ENCODE measurements at regions not wholly inside any gene's neighbourhood (a gene's known extent, or its start where the extent isn't known, plus 50 kb on each side); places are given as distances from the start of the nearest gene placed in this dataset.

DNA sequence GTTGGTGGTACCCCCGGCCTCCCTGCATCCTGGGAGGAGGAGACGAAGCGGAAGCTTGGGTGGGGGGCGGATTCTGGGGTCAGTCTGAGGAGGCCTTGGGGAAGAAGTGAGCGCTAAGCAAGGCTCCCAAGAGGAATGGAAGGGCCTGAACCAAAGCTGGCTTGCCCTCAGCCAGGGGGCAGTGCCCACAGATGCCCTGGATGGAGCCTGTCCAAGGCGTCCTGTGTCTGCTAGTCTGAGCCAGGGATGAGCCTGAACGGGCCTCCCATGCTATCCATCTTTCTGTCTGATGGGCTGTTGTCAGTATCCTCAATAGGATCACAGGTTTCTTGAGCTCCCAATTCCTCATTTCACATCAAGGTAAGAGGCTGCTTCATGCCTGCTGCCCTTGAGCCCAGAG is 122.3 kb upstream of the LHX1 start:
- Histone ChIP-seq H3K27me3 (peaks cover 30% of the 10 kb centered on the region), H3K4me3 (no peak overlapping the region), H3K36me3 (no peaks in the 10 kb centered on the region), H3K9me3 (no peaks in the 10 kb centered on the region)
- no peak for DNase-seq

DNA sequence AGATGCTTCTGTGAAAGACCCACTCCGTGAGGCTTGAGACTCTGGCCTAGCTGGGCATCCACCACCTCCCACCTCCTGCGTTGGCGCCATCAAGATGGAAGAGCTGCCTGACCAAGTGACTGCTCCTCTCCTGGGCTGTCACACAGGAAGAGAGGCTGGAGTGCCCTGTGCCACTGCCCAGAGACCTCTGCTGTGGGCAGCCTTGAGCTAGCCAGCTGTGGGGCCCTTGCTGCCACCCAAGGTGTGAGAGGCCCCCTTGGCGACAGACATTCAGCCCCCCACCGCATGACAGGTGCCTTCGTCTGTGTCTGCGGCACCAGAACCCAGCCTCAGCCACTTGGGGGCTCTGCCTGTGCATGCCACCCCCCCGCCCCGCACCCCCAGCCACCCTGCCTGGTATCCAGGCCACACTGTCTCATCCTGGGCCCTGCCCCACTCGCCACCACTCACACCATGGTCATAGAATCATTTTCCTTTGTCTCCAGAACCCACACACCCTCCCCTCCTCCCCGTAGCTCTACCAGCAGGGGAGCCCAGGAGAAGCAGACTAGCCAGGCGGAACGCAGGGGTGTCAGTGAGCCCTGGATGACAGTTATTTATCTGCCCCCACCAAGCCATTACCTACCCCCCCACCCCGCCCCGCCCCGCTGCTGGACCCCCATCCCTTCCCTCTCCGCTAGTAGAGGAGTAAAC is 120.9 kb upstream of the LHX1 start:
- no peaks in the 10 kb centered on the region for H3K9me3 ChIP-seq
- H3K4me3 ChIP-seq: no peak overlapping the region
- H3K27me3 ChIP-seq: peaks cover 32% of the 10 kb centered on the region
- no peak for DNase-seq
- no peaks in the 10 kb centered on the region for H3K36me3 ChIP-seq

DNA sequence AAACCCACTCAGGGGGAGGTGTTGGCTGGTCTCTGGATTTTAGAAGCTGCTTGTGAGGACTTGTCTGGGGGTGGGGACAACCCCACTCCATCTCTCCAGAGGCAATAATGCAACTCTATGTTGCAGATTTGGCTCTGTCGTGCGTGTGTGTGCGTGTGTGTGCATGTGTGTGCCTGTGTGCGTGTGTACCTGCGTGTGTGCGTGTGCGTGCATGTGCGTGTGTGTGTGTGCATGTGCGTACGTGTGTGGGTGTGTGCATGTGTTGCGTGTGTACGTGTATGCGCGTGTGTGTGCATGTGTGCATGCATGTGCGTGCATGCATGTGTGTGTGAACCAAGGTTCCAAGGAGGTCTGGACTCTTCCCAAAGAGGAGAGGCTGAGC is 120.4 kb upstream of the LHX1 start:
- H3K9me3 ChIP-seq: no peaks in the 10 kb centered on the region
- no peak overlapping the region for H3K4me3 ChIP-seq
- no peaks in the 10 kb centered on the region for H3K36me3 ChIP-seq
- peaks cover 30% of the 10 kb centered on the region for H3K27me3 ChIP-seq
- DNase-seq: no peak

DNA sequence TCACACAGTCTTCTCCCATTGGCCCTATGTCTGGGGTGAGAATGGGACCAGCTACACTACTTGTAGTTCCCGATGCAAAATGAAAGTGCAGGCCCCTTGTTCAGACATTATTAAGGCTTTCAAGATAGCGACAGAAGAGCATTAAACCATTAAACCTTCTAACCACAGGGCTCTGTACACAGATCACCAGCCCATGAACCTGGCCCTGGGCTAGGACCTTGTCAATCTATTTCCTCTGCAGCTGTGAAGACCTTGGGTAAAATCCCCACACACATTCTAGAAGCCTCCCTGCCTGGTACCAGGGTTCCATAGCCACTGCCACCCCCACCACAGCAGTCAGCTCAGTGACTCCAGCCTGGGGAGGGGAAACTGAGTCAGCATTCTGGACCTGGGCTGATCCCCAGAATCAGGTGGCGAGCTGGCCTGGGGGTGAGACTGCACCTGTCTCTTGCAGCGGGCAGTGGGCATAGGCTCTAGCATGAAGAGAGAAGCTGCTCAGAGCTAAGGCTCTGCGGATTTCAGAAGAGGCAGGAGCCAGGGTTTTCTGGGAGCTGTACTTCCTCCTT is 119.7 kb upstream of the LHX1 start:
- Histone ChIP-seq H3K9me3 (no peaks in the 10 kb centered on the region), H3K27me3 (peaks cover 24% of the 10 kb centered on the region), H3K4me3 (no peak overlapping the region), H3K36me3 (no peaks in the 10 kb centered on the region)
- no peak for DNase-seq

DNA sequence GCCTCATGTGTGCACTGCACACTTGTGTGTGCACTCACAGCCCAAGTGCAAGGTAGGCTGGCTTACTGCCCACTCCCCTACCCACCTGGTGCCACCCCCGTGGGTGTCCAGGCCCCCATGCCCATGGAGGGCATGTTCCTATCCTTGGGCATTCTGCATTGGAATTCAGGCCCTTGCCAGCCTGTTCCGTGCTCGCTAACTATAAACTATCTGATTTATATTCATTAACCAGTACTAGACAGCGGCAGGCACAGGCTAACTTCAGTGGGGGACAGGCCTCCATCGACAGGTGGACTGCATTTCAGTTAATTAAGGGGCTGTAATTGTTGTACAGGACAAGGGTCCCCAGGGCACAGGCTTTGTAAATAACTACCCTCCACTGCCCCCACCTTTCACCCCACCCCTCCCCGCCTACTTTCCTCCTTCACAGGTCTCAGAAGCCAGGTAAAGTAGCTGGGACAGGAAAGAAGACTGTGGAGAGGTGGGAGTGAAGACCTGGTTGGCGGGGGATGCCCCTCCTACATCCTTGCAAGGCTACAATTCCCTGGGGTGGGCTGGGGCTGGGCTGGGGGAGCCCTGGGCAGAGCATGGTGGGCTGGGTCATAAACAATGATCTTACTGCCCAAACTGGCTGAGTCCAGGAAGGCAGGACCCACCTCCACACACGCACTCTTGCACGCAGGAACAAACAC is 119.0 kb upstream of the LHX1 start:
- Histone ChIP-seq H3K36me3 (no peaks in the 10 kb centered on the region), H3K27me3 (peaks cover 22% of the 10 kb centered on the region), H3K4me3 (no peak overlapping the region), H3K9me3 (no peaks in the 10 kb centered on the region)
- no peak for DNase-seq

DNA sequence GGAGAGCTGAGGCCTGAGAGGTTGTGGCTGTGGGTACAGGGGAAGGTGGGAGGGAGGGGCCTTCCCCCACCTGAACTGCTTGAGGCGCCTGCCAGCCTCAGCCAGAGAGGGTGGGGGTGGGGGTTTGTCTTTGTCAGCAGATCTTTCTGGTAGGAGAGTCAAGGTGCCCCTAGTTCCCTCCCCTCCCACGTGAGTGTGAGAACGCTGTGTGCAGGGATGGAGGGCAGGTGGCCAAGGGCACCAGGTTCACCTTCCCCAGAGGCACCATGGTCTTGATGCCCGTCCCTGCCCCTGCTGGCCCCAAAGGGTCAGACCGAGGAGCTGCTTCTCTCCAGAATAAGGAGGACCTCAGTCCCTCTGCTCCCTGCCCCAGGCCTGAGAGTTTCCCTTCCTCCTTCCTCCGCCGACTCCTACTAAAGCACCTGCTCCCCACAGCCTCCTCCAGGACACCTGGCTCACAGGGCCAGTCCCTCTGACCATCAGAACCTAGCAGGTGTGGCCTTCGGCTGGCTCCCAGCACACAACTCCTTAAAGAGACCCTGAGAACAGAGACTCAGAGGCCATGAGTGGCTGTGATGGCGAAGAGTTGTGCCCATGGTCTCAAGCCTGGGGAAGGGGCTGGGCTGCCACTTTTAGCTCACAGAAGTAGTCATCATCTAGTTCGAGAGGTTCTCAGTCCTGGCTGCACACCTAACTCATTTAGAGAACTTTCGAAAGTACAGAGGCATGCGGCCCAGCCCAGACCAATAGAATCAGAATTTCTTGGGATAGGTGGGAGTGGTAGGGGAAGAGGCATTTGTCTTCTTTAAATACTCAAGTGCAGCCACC is 113.2 kb upstream of the LHX1 start:
- Histone ChIP-seq H3K4me3 (no peak overlapping the region), H3K36me3 (no peaks in the 10 kb centered on the region), H3K9me3 (no peaks in the 10 kb centered on the region), H3K27me3 (peaks cover 34% of the 10 kb centered on the region)
- no peak for DNase-seq

DNA sequence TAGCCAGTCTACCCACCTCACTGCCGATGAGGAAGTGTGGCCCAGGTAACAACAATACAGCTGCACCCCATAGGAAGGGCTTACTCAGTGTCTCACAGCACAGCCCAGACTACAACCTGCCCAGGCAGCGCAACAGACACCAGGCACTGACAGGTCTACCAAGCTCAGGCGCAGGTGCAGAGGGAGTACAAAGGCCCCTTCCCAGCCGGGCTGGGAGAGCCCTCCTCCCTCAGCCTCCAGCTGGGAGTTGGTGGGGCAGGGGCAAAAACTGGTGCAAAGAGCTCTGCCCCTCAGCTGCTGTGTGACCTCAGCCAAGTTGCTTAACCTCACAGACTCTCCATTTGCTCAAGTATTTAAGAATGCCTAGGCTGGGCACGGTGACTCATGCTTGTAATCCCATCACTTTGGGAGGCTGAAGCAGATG is 112.6 kb upstream of the LHX1 start:
- no peak for DNase-seq

DNA sequence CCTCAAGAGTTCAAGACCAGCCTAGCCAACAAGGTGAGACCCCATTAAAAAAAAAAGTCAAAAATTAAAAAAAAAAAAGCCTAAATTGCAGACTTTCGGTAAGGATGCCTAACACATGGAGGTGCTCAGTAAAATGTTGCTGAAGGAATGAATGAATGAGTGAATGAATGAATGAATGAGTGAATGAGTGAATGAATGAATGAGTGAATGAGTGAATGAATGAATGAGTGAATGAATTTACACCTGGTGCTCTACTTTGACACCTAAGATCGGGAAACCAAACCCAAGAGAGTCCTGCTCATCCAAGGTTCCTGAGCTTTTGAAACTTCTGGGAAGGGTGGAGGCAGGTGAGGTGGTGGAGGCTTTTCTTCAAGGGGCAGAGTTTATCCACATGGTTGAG is 112.2 kb upstream of the LHX1 start:
- Histone ChIP-seq H3K36me3 (no peaks in the 10 kb centered on the region), H3K4me3 (no peak overlapping the region), H3K27me3 (peaks cover 32% of the 10 kb centered on the region), H3K9me3 (no peaks in the 10 kb centered on the region)
- DNase-seq: no peak

More for the DNA sequence above, 112.6 kb upstream of the LHX1 start:
- Histone ChIP-seq H3K36me3 (no peaks in the 10 kb centered on the region), H3K4me3 (no peak overlapping the region), H3K27me3 (peaks cover 34% of the 10 kb centered on the region), H3K9me3 (no peaks in the 10 kb centered on the region)

DNA sequence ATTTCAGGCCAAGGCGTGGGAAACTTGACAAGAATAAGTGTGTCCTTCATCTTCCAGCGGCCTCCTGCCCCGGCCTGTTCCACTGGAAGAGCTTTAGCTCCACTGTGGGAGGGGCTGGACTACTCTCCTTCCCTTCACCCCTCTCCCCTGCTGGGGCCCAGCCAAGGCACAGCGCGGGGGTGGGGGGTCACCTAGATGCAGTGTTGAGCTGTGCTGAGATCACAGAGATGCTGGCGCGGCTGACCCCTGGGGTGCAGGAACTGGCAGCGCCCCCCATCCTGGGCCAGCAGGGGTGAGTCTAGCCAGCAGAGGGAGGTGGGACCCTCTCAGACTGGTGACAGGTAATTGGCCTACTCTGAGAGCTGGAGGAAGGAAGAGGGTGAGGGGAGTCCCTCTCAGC is 111.8 kb upstream of the LHX1 start:
- H3K9me3 ChIP-seq: no peaks in the 10 kb centered on the region
- H3K36me3 ChIP-seq: no peaks in the 10 kb centered on the region
- no peak overlapping the region for H3K4me3 ChIP-seq
- H3K27me3 ChIP-seq: peaks cover 32% of the 10 kb centered on the region
- no peak for DNase-seq

DNA sequence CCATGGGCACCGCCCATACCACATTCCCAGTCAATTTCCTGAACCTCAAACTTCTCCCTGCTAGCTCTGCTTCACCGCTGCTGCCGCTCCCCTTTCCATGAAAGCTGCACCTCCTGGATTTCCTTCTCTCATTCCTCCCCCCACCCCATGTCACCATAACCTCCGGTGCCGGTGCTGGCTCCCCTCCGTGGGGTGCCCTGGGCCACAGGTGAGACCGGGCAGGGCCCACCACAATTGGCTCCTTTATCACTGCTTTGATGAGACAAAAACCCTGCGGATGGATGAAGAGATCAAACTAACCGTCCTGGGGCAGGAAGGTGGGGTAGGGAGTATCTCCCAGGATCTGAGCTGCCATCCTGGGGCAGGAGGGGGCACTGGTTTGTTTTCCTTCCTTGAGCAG is 111.3 kb upstream of the LHX1 start:
- H3K4me3 ChIP-seq: no peak overlapping the region
- H3K9me3 ChIP-seq: no peaks in the 10 kb centered on the region
- peaks cover 30% of the 10 kb centered on the region for H3K27me3 ChIP-seq
- no peak for DNase-seq
- no peaks in the 10 kb centered on the region for H3K36me3 ChIP-seq

DNA sequence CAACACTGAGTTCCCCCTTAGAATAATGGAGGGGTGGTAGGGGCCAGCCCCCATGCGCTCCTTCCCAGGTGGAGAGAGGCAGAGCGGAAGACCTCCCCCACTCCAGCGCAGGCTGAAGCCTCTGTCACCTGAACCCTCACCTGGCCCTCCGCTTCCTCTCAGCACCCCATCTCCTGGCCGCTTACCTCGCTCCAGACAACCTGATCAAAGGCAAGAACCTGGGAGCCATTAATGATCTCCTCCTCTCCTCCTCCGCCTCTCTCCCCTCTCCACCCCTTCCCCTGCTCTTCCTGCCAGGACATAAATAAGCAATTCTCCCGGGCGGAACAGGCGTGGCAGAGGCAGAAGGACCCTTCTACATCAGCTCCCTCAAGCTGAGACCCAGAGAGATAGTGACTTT is 110.2 kb upstream of the LHX1 start:
- Histone ChIP-seq H3K36me3 (no peaks in the 10 kb centered on the region), H3K9me3 (no peaks in the 10 kb centered on the region), H3K27me3 (peaks cover 23% of the 10 kb centered on the region), H3K4me3 (no peak overlapping the region)
- DNase-seq: no peak

DNA sequence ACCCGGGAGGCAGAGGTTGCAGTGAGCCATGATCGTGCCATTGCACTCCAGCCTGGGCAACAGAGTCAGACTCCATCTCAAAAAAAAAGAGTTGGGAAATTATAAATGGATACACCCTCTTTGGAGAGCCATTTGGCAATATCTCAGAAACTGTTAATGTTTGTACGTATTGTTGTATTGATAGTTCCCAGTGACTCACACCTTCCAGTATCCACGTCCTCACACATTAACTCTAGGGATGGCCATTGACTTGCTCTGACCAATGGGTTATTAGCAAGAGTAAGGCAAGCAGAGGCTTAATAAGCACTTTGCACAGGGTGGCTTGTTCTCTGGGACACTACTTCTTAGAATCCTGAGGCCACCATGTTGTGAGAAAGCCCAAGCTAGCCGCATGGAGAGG is 107.6 kb upstream of the LHX1 start:
- Histone ChIP-seq H3K27me3 (peaks cover 23% of the 10 kb centered on the region), H3K9me3 (no peaks in the 10 kb centered on the region), H3K36me3 (no peaks in the 10 kb centered on the region), H3K4me3 (no peak overlapping the region)
- no peak for DNase-seq

DNA sequence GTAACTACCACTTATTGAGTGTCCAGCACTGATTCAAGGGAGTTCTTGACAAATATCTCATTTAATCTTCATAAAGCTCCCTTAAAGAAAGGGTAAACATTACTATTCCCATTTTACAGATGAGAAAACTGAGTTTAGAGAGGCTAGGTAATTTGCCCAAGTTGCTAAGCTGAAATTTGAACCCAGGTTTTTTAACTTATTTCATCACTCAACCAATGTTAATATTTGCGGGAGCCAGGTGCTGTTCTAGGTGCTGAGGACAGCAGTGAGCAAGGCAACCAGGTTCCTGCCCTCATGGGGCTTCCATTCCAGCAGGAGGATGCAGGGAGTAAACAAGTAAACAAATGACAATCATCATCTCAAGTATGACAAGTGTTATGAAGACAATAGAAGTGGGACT is 104.0 kb upstream of the LHX1 start:
- no peak for DNase-seq
- Histone ChIP-seq H3K9me3 (no peaks in the 10 kb centered on the region), H3K27me3 (peaks cover 4% of the 10 kb centered on the region; the same call in 1 of the 2 replicates), H3K36me3 (no peaks in the 10 kb centered on the region), H3K4me3 (no peak overlapping the region)

DNA sequence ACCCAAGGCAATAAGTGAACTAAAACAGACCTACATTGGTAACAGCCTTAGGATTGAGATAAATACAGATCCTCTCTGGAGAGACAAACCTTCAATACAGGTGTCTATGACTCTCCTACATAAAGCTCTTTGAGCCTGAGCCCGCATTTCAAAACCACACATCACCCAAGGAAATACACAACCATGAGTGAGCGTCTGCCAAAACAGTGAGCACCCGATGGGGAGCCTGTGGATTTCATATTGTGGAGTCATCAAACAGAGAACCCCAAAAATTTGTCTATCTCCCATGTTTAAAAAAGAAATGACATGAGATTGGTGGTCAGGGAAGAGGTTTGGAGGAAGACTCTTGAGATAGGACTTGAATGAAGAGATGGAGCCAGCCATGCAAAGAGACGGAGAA is 102.2 kb upstream of the LHX1 start:
- no peaks in the 10 kb centered on the region for H3K9me3 ChIP-seq
- H3K36me3 ChIP-seq: no peaks in the 10 kb centered on the region

DNA sequence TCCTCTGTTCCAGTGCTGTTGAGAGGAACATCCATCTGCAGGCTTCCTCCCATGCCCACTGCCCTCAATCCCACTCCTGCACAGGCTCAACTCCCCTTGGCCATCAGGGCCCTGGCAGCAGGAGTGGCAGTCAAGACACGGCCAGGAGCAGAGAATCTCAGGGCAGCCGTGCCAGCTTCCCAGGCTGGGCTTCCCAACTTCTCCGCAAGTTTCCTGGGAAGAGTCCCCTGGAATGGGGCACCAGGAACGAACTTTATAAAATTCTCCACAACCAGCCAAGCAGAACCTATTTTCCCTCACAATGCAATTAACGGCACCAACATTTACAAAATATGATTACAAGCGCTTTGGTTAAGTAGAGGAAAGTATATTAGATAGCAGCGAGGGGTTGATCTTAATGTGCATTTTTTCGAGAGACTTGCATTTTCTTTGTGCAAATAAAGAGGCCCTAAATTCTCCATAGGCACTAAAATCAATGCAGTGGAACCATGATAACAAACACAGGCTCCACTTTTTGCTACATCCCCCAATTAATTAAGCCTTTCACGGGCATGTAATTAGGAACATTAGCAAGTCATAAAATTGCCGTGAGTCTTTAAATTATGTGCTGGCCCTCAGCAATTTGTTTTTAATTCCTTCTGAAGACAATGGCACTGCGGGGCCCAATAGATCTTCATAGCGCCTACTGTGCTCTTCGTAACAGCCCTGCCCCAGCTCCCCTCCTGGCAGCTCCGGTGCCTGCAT is 99.9 kb upstream of the LHX1 start:
- H3K27me3 ChIP-seq: no peaks in the 10 kb centered on the region

More for the DNA sequence above, 102.2 kb upstream of the LHX1 start:
- DNase-seq: no peak
- H3K27me3 ChIP-seq: no peaks in the 10 kb centered on the region
- no peak overlapping the region for H3K4me3 ChIP-seq

DNA sequence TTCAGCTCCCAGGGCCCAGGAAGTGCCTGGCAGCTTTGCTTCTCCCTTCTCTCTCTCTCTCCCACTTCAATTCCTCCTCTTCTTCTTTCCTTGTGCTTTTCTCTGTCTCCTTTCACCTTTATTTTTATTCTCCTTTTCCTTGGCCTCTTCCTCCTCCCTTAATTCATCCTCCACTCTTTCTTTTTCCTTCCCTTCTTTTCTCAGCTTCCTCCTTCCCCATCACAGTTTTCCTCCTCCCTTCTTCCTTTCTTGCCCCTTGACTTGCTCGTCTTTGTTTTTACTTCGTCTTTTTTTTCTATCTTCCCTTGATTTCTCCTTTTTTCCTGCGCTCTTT is 99.4 kb upstream of the LHX1 start:
- Histone ChIP-seq H3K9me3 (no peaks in the 10 kb centered on the region; the same call in 1 of the 2 replicates), H3K27me3 (no peaks in the 10 kb centered on the region), H3K4me3 (no peak overlapping the region), H3K36me3 (no peaks in the 10 kb centered on the region)
- no peak for DNase-seq

More for the DNA sequence above, 99.9 kb upstream of the LHX1 start:
- no peak overlapping the region for H3K4me3 ChIP-seq
- no peaks in the 10 kb centered on the region for H3K36me3 ChIP-seq
- DNase-seq: no peak
- no peaks in the 10 kb centered on the region; the same call in 1 of the 2 replicates for H3K9me3 ChIP-seq

DNA sequence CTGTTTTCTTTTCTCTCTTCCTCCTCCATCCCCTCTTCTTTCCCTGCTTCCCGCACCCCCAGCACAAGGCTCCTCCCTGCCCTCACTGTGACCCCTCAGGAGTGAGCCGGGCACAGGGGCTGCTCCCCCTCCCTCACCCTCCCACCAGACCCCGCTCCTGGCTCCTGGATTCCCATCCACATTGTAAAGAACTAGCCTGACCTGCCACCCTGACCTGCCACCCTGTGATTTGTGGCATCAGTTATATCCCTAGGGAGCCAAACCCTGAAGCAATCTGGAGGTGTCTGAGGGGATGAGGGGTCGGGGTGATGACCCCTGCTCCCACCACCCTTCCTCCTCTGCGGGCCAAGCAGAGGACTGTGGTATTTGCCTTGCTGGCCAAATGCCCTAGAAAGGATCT is 98.0 kb upstream of the LHX1 start:
- no peaks in the 10 kb centered on the region; the same call in 1 of the 2 replicates for H3K9me3 ChIP-seq
- no peaks in the 10 kb centered on the region for H3K36me3 ChIP-seq
- no peak for DNase-seq
- no peaks in the 10 kb centered on the region for H3K27me3 ChIP-seq
- H3K4me3 ChIP-seq: no peak overlapping the region

Data from MG63 (cell line).